ENCODE measurements at regions not wholly inside any gene's neighbourhood (a gene's known extent, or its start where the extent isn't known, plus 50 kb on each side); places are given as distances from the start of the nearest gene placed in this dataset.

- TF ChIP-seq CTCF (conservative IDR thresholded peaks at IDR 0.05; ENCODE audit: low read depth, low read length) (no peak), EZH2 (IDR thresholded peaks at IDR 0.05; ENCODE audit: low read length, unreplicated experiment) (no peak)
Measured at GRCh38 chr1:55828044-55828443, 612.9 kb upstream of the USP24 start.
